ENCODE measurements at regions not wholly inside any gene's neighbourhood (a gene's known extent, or its start where the extent isn't known, plus 50 kb on each side); places are given as distances from the start of the nearest gene placed in this dataset.

DNA sequence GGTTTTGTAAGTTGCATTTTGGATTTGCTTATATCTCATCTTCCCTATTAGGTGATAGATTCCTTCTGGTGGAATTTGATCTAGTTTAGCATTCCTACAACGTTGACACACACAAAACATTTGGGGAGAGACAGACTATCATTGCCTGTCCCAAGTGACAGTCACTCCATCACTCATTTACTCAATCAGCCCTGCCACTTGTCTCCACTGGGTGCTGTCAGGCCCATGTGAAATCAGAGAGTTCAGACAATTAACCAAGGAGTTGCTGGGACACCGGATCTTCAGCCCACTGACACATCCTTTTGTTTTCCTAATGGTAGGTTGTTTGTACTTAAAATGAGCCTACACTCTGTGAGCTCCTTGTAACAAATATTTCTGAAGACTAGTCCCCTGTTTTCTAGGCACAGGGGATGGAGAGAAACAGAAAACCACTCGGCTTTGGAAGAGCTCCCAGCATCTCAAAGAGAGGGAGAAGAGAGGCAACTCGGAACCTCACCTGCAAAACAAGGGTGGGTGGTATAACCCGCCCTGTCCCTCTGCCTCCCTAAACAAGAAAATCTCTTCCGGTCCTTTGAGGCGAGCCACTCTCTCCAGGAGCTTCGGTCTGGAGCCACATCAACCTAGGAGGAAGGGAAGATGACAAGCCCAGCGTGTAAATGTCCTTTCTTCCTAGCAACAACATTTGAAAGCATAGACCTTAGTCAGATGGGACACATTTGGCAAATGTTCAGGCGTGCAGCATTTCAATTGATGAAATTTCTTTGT is 440.9 kb upstream of the KLF12 start:
- TF ChIP-seq EZH2 (IDR thresholded peaks at IDR 0.05; ENCODE audit: borderline replicate concordance, low read length) = no peak
- TF ChIP-seq, protein P1, sequence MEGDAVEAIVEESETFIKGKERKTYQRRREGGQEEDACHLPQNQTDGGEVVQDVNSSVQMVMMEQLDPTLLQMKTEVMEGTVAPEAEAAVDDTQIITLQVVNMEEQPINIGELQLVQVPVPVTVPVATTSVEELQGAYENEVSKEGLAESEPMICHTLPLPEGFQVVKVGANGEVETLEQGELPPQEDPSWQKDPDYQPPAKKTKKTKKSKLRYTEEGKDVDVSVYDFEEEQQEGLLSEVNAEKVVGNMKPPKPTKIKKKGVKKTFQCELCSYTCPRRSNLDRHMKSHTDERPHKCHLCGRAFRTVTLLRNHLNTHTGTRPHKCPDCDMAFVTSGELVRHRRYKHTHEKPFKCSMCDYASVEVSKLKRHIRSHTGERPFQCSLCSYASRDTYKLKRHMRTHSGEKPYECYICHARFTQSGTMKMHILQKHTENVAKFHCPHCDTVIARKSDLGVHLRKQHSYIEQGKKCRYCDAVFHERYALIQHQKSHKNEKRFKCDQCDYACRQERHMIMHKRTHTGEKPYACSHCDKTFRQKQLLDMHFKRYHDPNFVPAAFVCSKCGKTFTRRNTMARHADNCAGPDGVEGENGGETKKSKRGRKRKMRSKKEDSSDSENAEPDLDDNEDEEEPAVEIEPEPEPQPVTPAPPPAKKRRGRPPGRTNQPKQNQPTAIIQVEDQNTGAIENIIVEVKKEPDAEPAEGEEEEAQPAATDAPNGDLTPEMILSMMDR (IDR thresholded peaks at IDR 0.05; ENCODE audit: low read length) = no peak

All from OCI-LY1 (cell line).